ENCODE measurements at regions not wholly inside any gene's neighbourhood (a gene's known extent, or its start where the extent isn't known, plus 50 kb on each side); places are given as distances from the start of the nearest gene placed in this dataset.

DNA sequence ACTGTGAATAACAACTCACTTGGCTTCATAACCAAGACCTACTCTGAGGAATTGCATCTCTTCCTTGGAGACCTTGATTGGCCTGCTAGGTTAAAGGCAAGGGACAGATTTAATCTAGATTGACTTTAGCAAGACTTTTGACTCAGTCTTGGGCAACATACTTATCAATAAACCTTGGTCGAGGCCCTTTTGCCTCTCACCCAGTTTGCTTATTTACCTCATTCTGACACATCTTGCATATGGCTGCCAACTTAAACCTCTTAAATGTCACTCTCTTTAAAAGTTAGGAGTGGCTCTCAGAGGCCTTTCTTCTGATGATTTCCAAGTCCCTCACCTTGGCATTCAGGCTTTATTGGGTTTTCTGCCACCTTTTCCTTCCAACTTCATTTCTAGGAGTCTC lies 124.5 kb downstream of the BAMBI start:
- TF ChIP-seq, protein P1, sequence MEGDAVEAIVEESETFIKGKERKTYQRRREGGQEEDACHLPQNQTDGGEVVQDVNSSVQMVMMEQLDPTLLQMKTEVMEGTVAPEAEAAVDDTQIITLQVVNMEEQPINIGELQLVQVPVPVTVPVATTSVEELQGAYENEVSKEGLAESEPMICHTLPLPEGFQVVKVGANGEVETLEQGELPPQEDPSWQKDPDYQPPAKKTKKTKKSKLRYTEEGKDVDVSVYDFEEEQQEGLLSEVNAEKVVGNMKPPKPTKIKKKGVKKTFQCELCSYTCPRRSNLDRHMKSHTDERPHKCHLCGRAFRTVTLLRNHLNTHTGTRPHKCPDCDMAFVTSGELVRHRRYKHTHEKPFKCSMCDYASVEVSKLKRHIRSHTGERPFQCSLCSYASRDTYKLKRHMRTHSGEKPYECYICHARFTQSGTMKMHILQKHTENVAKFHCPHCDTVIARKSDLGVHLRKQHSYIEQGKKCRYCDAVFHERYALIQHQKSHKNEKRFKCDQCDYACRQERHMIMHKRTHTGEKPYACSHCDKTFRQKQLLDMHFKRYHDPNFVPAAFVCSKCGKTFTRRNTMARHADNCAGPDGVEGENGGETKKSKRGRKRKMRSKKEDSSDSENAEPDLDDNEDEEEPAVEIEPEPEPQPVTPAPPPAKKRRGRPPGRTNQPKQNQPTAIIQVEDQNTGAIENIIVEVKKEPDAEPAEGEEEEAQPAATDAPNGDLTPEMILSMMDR (optimal IDR thresholded peaks at IDR 0.05 in 1 of 3, IDR thresholded peaks at IDR 0.05 in 1 of 3, conservative IDR thresholded peaks at IDR 0.05 in 1 of 3; ENCODE audit: extremely low read depth in 1 of 3, insufficient read depth in 2 of 3, low read length in 3 of 3), result no peak
- TF ChIP-seq EZH2 (IDR thresholded peaks at IDR 0.05; ENCODE audit: low read length), result no peak
